DLD1 (cell line): ENCODE measurements at regions not wholly inside any gene's neighbourhood (a gene's known extent, or its start where the extent isn't known, plus 50 kb on each side); places are given as distances from the start of the nearest gene placed in this dataset.

Source experiments
- in situ Hi-C: cut with HindIII; loops from 2 replicates; pipeline ENCODE4 v1.10.0; 2017; ENCODE audit warnings: low sequenced_read_pairs

DNA sequence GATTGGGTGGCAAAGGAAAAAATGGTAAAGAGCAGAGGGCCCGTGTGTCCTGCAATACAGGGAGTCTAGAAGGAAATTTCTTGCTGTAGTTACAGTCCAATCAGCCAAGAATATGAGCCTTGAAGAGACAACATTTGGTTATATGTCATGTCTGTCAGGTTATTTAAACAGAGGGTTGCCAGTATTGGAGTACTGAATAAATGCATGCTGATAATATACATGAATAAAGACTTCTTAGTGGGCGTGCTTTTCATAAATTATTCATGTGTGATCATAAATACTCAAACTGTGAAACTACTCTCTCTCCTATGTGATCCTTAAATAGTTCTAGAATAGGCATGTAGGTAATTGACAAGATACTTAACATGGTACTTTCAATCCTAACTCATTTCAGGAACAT lies 249.0 kb downstream of the CRPPA start:
- in situ Hi-C loops, result no loop called here

DNA sequence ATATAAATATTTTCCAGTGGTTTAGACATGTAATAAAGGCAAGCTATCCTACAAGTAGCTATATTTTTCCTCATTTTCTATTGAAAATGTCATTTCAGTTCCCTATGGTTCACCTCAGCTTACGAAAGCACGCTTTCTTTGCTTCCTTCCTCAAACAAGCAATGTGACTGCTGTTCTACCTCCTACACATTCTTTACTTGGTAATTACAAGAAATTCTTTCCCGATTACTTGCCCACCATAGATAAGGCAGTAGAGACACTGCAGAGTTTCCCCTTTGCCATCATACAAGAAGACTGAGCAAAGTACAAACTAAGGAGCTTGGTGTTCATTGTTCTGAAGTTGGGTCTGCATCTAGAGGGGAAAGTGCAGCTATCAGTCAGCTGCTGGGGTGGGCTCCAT lies 249.4 kb downstream of the CRPPA start:
- in situ Hi-C loops, result no loop called here

DNA sequence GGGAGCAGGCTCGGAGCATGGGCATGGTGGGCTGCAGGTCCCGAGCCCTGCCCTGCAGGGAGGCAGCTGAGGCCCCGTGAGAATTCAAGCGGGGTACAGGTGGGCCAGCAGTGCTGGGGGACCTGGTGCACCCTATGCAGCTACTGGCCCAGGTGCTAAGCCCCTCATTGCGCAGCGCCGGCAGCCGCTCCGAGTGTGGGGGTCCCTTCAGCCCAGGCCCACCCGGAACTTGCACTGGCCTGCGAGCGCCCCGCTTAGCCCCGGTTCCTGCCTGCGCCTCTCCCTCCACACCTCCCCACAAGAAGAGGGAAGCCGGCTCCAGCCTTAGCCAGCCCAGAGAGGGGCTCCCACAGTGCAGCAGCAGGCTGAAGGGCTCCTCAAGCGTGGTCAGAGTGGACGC lies 250.7 kb downstream of the CRPPA start:
- in situ Hi-C loops, result no loop called here

DNA sequence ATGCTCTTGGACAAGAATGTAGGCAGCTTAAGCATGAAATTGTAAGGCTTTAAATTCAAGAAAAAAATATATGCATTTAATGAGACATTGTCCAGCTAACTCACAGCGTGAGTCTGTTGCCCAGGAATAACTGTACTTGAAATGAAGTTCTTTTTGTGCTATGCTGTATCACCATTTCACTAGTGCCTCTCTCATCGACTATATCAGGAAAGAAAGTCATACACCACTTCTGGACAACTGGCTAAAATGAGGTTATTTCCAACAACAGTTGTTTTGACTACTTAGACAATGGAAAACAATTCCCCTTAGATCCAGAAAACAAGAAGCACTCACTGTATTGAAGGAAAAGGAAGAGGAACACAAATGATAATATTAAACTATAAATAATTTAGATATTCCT lies 251.8 kb downstream of the CRPPA start:
- in situ Hi-C loops, result no loop called here

DNA sequence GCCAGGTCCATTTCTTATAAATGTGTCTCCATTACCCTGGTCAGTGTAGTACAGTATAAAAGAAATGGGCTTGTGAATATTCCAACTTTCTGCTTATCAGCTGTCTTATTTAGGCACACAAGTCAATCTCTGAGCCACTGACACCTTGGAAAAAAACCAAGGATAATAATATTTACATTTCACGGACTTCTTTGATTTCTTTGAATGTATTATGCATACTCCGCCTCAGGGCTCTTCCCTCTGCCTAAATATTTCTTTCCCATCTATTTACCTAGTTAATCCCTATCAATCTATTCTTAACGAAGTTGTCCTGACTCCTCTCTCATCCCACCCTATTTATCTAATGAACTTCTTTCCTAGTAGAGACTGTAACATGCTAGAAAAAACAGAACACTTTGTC lies 253.8 kb downstream of the CRPPA start:
- in situ Hi-C loops, result no loop called here

DNA sequence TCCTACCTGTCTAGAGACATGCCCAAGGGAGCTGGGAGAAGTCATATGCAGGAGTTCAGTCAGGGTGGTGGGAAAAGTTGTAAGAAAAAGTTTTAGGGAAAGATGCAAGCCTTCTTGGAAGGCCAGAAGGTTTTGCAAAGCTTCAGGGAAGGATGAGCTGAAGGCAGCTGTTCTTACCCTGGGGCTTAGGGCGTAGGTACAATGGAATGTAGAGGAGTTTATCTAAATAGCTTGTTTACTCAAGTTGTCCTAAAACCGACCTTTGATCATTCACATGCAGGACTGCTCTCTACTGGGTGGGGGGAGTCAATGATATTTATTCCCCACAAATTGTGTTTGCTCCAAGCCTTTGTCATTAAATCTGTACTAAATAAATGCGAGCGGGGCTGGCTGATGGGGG lies 277.0 kb downstream of the CRPPA start:
- in situ Hi-C loops, result loop anchor here (25.0 kb wide), 1 partner anchor 418 kb away; no protein-coding TSS in a partner anchor

DNA sequence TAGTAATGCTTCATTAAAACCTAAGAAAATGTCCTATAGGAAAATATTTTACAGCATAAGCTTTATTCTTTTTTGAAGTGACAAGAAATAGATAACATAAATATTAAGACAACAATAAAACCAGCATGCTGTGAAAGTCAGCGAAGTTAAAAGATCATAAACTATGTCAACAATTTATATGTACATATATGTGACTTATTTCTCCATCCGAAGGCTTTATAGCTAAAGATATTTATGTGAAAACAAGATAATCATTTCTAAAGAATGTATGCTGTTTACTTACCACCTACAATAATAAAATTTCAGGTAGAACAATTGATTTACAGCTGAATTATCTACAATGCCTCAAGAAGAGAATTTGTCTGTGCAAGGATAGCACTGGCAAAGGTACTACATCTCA lies 283.4 kb downstream of the CRPPA start:
- in situ Hi-C loops, result loop anchor here (25.0 kb wide), 1 partner anchor 424 kb away; no protein-coding TSS in a partner anchor

DNA sequence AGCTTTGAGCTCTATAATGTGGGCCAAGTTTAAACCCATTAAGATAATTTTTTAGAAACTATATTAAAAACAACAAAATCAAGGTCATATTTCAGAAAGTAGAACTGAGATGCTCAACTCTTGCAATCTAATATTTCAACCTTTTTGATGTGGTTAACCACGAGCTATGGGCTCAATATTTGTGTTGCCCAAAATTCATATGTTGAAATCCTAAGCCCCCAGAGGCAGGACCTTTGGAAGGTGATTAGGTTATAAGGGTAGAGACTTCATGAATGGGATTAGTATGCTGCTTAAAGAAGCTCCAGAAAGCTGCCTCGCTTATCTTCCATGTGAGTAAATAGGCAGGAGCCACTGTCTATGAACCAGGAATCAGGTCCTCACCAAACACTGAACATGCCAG lies 284.4 kb downstream of the CRPPA start:
- in situ Hi-C loops, result loop anchor here (25.0 kb wide), 1 partner anchor 425 kb away; no protein-coding TSS in a partner anchor

DNA sequence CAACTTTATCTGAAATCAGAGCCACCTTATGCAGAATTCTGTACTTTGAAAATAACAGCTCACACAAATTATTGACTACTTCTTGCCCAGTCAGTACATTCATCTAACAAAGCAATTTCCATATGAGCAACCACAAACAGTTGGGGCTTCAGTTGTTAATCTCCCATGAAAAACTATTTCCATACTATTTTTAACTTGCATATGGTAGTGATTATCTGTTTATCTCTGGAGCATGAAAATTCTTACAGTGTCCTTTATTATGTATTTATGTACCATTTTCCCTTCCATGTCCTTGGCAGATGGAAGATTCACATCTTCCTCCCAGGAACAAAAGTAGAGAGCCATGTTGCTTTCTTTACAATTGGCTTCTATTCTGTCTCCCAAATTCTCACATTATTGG lies 285.7 kb downstream of the CRPPA start:
- in situ Hi-C loops, result loop anchor here (25.0 kb wide), 1 partner anchor 427 kb away; no protein-coding TSS in a partner anchor

DNA sequence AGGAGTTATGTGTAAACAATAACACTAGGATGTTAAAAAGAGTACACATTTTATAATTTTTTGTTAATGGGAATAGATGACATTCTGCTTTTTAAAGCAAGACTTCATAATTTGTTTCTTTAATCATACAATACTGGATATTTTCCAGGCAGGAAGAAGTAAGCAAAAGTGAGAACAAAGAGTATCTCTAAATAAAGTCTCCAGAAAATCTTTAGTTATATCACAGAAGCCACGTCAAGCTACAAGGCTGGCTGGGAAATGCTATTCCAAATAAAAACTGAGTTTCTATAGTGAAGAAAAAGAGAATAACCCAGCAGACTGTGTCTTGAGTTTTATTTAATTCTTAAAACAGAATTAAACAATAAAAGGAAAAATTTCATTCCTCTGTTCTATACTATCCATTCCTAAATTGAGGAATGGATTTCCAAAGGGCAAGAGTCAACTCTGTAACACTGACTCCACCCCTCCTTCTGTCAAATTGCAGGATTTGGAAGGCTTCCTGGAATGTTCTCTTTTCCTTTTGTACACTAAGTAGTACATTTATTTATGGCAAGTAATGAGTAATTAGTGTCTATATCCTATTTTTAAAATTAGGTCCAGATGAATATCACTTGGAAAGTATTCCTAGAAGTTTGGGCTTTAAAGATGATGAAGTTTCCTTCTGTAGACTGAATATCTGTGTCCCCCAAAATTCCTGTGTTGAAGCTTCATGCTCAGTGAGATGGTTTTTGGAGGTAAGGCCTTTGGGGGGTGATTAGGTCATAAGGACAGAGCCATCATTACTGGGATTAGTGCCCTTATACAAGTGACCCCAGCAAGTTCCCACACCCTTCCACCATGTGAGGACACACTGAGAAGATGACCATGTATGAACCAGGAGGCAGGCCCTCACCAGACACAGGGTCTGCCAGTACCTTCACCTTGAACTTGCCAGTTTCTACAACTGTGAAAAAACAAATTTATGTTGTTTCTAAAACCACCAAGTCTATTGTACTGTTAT lies 290.9 kb downstream of the CRPPA start:
- in situ Hi-C loops, result loop anchor here (25.0 kb wide), 1 partner anchor 432 kb away; no protein-coding TSS in a partner anchor

DNA sequence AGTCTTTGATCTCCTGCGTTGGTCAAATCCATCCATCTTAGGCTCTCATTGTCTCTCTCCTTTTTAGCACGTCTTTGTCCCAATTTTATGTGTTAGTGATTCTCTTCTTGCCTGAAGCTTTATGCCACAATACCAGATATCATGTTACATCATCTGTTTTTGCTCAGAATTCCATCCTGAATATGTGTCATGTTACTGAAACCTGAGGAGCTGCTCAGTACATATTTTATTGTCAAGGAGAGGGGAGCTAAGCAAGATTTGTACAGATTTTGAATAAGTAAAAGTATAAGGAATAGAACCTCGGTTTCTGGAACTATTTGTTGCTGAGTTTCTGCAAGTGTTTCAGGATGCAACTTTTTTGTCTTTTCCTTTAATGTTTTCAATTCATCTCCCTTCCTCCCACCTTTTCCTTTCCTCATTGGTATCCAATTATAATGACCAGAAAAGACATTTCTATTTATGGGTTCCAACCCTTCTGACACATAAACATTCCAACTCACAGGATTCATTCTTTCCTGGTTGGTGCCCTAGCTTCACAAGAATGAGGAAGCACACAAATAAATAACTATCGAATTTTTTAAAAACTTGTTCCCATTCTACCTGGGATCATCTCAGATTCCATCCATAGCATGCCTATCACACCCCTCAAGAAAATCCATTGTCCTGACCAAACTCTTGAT lies 291.8 kb downstream of the CRPPA start:
- in situ Hi-C loops, result loop anchor here (25.0 kb wide), 1 partner anchor 433 kb away; no protein-coding TSS in a partner anchor

DNA sequence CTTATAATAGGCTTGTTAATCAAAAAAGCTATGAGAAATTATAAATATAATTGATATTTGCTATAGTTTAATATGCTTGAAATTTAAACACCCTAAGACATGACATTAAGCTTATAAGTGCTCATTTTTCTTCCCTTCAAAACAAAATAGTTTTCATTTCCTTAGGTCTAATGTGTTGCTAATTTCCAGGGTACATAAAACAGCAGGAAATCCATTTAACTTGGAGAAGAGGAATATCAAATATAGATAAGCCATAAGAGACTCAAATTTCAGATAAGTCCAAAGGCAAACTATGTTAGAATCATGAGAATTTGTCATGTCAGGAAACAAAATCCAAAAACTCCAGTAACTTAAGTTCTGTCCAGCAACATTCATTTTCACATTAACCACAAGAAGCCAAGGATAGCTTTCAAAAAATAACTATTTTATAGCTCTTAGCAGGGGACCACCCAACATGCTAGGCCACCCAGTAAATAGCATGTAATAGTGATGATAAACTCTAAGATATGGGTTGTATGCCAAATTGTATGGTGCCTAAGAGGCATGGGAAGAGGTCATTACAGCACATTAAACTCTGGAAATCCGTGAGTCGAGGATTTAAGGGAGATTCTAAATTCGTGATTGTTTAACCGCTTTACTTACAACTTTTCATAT lies 298.1 kb downstream of the CRPPA start:
- in situ Hi-C loops, result loop anchor here (5.0 kb wide), 1 partner anchor 514 kb away; no protein-coding TSS in a partner anchor

DNA sequence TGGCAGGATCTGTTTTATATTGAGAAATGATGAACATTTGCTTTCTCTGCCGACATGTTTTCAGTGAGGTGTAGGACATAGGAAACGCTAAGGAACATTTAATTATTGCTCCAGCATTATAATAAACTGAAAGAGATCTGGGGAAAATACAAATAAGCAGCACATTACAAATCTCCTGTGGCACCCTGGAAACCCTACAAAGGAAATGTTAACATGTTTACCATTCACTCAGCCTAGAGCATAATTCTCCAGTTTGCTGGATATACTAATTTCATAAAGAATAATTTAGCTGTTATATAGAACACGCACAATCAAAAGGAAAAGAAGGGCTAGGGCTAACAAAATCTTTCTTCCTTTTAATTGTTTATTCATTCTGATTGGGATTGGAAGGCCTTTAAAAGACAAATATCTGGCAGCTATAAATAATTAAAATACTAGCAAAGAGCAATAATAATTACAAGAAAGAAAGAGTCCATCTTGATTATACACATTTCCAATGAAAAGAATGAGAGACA lies 299.4 kb downstream of the CRPPA start:
- in situ Hi-C loops, result loop anchor here (5.0 kb wide), 1 partner anchor 515 kb away; no protein-coding TSS in a partner anchor

DNA sequence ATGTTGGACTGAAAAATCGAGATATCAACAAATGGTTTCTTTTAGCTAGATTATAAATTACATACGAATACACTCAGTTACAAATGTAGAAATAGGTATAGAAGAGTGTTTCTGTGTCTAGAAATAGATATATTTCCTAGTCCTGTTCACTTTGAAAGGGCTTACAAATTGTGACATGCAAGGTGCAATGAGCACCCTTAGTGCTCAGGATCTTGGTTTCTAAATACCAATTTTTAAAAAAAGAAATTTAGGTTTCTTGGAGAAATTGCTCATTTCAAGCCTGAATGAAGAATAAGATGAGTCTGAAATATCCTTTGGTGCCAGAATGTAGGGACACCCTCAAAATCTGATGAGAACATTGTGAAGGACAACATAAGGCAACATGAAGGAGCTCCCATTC lies 306.0 kb downstream of the CRPPA start:
- in situ Hi-C loops, result no loop called here

DNA sequence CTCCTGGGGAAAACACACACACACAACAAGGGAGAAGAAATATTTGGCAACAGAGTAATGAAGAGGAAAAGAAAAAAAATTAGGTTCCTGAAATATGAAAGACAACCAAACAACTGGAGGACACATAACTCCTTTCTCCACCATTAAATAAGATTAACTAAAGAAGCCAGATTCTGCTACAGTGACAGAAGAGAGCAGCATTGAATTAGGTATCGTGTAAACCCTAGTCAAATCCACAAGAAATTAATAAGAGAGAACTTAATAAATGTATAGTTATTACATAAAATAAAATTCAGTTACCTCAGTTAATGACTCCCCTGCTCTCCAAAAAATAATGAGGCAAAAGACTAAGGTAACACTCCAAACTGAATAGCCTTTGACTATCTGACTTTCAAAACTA lies 306.7 kb downstream of the CRPPA start:
- in situ Hi-C loops, result no loop called here

DNA sequence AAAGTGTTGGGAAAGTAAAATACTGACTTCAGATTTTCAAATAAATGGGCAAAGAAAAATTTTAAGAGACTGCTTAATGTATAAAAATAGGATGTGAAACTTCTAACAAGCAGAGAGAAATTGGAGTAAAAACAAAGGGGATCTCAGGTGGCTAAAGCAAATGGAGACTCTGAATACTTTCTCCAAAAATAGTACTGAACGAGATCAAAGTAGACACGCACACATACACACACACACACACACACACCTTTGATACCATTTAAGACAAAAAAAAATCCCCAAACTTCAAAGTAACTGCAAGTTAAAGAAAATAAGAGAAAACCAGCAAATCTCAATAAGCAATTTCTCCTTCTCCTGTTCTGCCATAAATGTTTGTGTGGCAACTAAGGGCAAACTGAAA lies 307.3 kb downstream of the CRPPA start:
- in situ Hi-C loops, result no loop called here

DNA sequence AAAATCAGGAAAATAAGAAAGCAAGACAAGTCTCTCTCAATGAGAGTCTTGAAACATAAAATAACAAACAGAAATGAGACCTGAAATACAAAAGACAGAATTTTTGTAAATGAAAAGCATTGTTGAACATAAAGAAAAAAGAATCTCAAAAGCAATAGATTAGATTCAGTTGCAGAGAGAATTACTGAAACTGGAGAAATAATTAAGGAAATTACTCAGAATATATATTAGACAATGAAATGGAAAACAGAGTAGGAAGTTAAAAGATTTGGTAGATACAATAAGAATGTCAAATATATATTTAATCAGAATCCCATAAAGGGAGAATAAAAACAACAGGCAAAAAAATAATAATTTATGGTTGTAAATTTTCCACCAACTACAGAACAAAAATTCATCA lies 308.3 kb downstream of the CRPPA start:
- in situ Hi-C loops, result no loop called here

DNA sequence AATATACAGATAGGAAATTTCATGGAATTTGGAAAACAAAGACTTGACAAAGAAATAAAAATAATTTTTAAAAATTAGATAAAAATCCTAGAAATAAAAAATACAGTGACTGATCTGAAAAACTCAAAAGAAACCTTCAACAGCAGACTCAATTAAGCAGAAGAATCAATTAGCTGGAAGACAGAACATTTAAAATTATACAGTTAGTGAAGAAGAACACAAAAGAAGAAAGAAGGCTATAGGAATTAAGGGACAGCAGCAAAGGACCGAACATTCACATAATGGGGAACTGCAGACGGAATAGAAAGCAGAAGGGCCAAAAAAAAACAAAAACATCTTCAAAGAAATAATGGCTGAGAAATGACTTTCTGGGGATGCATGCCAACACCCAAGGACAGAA lies 314.5 kb downstream of the CRPPA start:
- in situ Hi-C loops, result no loop called here

DNA sequence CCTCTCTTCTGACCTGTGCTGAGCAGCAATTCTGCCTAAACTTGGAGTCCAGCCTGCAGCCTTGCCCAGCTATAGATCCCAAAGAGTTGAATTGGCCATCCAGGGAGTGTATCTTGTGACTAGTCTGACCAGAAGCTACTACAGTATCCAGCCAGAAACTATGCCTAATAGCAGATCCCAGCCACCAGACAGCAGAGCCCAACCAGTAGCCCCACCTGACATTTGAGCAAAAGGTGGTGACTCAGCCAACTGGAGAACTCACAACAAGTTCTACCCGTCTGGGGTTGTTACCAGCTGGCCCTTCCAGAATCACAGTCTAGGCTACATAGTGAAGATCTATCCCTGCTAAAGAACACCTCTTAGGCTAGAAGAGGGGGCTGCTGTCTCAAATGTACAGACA lies 315.0 kb downstream of the CRPPA start:
- in situ Hi-C loops, result no loop called here

DNA sequence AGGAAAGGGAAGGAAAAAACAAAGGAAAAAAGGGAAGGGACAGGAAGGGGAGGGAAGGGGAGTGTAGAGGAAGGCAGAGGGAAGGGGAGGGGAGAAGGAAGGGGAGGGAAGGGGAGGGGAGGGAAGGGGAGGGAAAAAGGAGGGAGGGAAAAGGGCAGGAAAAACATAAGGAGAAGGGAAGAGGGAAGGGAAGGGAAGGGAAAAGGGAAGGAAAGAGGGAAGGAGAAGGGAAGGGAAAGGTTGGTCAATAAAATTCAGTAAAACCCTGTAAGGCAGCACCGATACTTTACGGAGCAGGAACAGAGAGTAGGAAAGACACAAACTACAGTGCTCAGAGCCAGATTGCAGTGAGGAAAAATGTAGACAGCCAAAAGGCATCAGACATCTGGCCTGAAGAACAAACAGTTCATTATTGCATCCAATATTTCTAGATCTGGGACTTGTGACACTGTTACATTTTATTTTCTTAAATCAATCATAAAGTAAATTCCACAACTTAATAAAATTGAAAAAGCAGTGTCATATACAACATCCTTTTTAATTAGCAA lies 322.0 kb downstream of the CRPPA start:
- in situ Hi-C loops, result no loop called here
